Medulla oblongata (tissue), 1 donor: ENCODE measurements at regions not wholly inside any gene's neighbourhood (a gene's known extent, or its start where the extent isn't known, plus 50 kb on each side); places are given as distances from the start of the nearest gene placed in this dataset.

Experiments used
- DNase-seq: peaks from one replicate; pipeline ENCODE4 v3.0.0-alpha.2; 2015; ENCODE audit errors: extremely low spot score

- no peak for DNase-seq
Measured at GRCh38 chr6:16976385-16977183, 125.3 kb upstream of the STMND1 start.

GRCh38 chr6:16974704-16975359 lies 127.0 kb upstream of the STMND1 start:
- DNase-seq, result no peak

GRCh38 chr6:16974387-16974673 lies 127.5 kb upstream of the STMND1 start:
- no peak for DNase-seq

- no peak for DNase-seq
Measured at GRCh38 chr6:16973545-16974386, 128.1 kb upstream of the STMND1 start.

- no peak for DNase-seq
Measured at GRCh38 chr6:16973051-16973450, 128.8 kb upstream of the STMND1 start.

- no peak for DNase-seq
Measured at GRCh38 chr6:16972535-16972934, 129.3 kb upstream of the STMND1 start.

- no peak for DNase-seq
Measured at GRCh38 chr6:16969699-16970655, 131.9 kb upstream of the STMND1 start.

GRCh38 chr6:16968101-16968500 lies 133.7 kb upstream of the STMND1 start:
- DNase-seq, result no peak

GRCh38 chr6:16967470-16967817 lies 134.4 kb upstream of the STMND1 start:
- DNase-seq, result no peak

- no peak for DNase-seq
Measured at GRCh38 chr6:16966791-16967469, 134.9 kb upstream of the STMND1 start.

- no peak for DNase-seq
Measured at GRCh38 chr6:16965689-16966088, 136.2 kb upstream of the STMND1 start.

GRCh38 chr6:16964553-16965499 lies 137.0 kb upstream of the STMND1 start:
- DNase-seq, result peak; percentile 79

- no peak for DNase-seq
Measured at GRCh38 chr6:16961577-16961976, 140.3 kb upstream of the STMND1 start.

- no peak for DNase-seq
Measured at GRCh38 chr6:16959789-16960188, 142.1 kb upstream of the STMND1 start.

- DNase-seq, result no peak
Measured at GRCh38 chr6:16956361-16956760, 145.5 kb upstream of the STMND1 start.

- DNase-seq, result no peak
Measured at GRCh38 chr6:16955899-16956298, 146.0 kb upstream of the STMND1 start.

GRCh38 chr6:16953905-16954304 lies 147.9 kb upstream of the STMND1 start:
- no peak for DNase-seq

GRCh38 chr6:16953446-16953845 lies 148.4 kb upstream of the STMND1 start:
- DNase-seq, result no peak

GRCh38 chr6:16950825-16951495 lies 150.9 kb upstream of the STMND1 start:
- no peak for DNase-seq
